GM21526 (cell line): ENCODE measurements at regions not wholly inside any gene's neighbourhood (a gene's known extent, or its start where the extent isn't known, plus 50 kb on each side); places are given as distances from the start of the nearest gene placed in this dataset.

ENCODE experiments used
- ATAC-seq: cut with Tn5 transposase; IDR thresholded peaks from one replicate; pipeline ENCODE4 v1.9.1; 2021; ENCODE audit warnings: moderate library complexity; ENCODE audit not compliant: unreplicated experiment, low FRiP score

GRCh38 chr10:62545160-62546066 lies 171.2 kb downstream of the ZNF365 start:
- ATAC-seq = no peak

- no peak for ATAC-seq
Observed at GRCh38 chr10:62548686-62549085, 174.5 kb downstream of the ZNF365 start.

DNA sequence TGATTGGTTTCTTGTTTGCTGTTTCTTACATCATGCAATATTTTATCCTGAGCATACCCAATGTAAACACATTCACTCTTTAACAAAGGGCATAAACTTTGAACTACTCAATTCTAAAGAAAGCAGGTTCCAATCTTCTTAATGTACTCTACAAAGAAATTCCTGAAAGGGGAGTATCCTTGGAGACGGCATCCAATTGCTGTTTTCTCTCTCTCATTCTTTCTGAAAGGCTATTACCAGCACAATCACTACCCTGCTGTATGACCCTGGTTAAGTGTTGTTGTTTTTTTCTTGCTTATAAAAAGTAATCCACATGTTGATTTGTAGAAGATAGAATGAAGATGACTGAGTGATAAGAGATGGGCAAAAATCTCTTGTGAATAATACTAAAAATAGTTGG lies 176.0 kb downstream of the ZNF365 start:
- no peak for ATAC-seq

- peak; percentile 62 for ATAC-seq
Observed at GRCh38 chr10:62554632-62555199, 180.5 kb downstream of the ZNF365 start.

- ATAC-seq = no peak
Observed at GRCh38 chr10:62559481-62560200, 185.5 kb downstream of the ZNF365 start.

DNA sequence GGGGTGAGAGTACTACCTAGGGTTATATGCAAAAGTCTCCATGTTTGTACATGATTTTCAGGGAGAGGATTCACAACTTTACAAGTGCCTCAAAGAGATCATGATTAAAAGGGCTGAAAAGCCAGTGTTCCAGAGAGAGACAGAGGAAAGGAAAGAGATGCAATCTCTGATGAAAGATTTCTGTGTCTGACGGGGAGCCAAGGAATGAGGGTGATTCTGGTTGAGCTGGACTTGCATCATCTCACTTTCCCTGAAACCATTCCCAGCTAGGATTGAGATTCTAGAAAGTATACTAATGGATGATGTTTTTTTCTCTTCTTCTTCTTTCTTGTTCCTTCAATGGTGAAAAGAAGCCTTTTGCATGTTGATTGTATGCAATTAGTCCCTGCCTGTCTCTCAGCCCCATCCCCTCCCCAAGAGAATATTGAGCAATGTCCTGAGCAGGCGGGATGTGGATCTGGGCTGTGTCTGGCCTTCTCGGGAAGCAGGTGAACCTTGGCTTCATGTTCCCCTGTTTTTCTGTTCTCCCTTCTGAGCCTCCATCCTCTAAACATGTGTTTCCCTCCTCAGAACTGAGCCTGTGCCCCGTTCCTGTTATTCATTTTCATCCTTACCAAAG lies 186.1 kb downstream of the ZNF365 start:
- ATAC-seq = no peak

DNA sequence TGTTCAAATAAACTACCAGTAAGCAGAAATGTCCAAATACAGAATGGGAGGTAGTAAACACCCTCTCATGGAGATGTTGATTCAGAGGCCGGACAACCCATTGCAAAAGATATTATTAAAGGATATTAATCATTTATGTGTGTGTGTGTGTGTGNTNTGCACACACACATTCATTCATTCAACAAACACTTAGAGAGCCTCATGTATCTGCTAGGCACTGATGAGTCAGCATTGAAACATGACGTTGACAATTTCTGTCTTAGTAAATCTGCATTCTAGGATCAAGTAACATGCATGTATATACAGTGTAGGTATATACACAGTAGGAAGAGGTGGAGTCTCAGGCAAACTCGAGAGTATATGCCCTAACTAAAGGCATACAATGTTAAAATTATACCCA lies 187.0 kb downstream of the ZNF365 start:
- ATAC-seq = no peak

- no peak for ATAC-seq
Observed at GRCh38 chr10:62562101-62562500, 187.9 kb downstream of the ZNF365 start.

DNA sequence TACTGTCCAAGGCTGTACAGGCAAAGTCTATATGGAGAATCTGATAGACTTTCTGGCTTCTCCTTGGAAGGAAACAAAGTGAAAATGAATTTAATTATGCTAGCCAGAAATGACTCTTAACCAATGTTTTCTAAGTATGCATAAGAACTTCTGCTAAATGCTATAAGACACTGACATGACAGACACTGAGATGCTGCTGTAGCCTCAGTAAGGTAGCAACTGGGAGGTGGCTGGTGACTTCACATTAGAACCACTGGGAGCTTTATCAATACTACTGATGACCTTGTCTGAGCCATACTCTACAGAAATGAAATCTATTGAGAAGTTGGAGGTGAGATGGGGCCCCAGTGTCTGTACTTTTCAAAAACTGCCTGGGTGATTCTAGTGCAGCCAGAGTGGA lies 188.6 kb downstream of the ZNF365 start:
- ATAC-seq = no peak

DNA sequence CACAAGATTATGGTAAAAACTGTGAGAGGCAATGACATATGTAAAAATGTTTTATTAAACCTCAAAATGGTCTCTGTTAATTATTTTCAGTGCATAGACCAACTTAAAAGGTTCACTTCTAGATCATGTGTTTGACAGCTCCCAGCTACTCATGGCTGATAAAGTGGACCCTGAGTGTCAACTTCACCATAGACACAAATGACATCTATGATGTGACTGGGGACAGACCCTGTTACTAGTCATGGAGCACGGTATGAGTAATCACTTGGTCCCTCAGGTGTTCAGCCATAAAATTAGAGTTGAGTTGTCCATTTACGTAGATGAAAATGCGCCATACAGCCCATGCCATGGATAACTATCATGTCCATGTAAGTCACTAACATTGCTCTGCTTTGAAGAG lies 199.8 kb downstream of the ZNF365 start:
- ATAC-seq = no peak

- ATAC-seq = no peak
Observed at GRCh38 chr10:62577076-62577475, 202.9 kb downstream of the ZNF365 start.

DNA sequence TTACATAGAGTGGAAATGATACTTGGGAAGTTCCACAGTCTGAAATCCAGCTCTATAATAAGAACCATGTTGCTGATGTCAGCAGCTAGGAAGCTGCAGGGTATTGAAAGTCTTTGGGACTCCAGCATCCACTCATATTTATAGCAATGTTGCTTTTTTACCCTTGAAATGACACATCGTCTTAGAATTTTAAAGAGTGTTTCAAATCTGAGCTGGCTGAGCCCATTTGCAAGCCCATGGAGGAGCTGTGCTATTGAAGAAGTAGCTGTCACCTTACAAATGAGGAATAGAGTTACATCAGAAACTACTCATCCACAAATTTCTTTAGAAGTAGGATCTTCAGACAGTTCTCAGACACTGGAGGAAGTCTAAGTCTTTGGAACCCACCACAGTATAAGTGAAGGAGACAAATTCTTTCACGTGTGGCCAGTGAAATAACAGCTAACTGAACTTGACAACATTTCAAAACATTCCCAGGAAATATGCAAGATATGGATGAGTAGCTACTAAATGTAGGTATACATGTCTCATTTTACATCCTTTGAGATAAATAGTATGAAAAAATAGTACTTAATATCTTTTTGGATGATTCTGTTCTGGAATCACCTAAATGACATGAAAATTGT lies 203.6 kb downstream of the ZNF365 start:
- no peak for ATAC-seq

- no peak for ATAC-seq
Observed at GRCh38 chr10:62578301-62578700, 204.1 kb downstream of the ZNF365 start.

GRCh38 chr10:62578916-62579315 lies 204.7 kb downstream of the ZNF365 start:
- ATAC-seq = no peak

DNA sequence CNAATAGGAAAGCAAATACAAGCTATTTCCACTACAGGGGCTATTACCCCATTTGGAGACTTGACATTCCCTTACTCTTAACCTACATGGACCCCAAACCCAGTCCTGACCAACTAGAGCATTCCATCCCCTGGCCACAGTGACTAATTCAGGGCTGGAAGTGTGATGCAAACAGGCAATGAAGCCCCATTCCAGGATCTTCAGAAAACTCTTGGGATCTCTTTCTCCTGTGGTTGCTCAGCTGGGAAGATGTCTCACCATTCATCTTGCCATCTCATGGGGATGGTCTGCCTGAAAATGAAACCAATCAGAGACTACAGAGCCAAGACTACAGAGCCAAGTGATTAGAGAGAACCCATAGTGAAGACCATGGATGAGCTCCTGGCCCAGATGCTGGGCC lies 206.2 kb downstream of the ZNF365 start:
- no peak for ATAC-seq

GRCh38 chr10:62581351-62581750 lies 207.2 kb downstream of the ZNF365 start:
- ATAC-seq = no peak

- ATAC-seq = no peak
Observed at GRCh38 chr10:62582101-62582705, 208.0 kb downstream of the ZNF365 start.

DNA sequence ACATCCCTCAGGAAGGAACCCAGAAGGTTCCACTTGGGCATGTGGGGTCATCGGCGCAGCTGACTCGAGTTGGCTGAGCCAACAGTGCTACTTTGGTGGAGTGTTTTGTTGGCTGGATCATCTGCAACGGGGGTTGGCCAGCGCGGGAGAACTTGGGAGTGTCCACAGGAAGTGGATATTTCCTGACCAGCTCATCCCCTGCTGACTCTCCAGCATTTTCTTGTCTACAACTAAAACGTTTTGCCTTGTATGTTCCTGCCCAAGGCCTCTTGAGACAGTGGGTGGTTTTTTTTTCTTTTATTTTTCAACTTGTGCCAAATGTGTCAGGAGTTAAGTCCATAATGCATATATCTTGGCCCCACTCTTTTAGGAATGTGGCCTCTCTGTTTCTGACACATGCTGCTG lies 208.6 kb downstream of the ZNF365 start:
- ATAC-seq = no peak

- ATAC-seq = no peak
Observed at GRCh38 chr10:62583876-62584615, 209.9 kb downstream of the ZNF365 start.

- ATAC-seq = no peak
Observed at GRCh38 chr10:62584731-62585130, 210.6 kb downstream of the ZNF365 start.
